A673 (cell line): ENCODE measurements at regions not wholly inside any gene's neighbourhood (a gene's known extent, or its start where the extent isn't known, plus 50 kb on each side); places are given as distances from the start of the nearest gene placed in this dataset.

Source experiments
- CTCF ChIP-seq: fragments of 300-800, 200-600 bp; sonication (generic); conservative IDR thresholded peaks from 2 replicates; pipeline ENCODE4 v1.5.1; 2017; ENCODE audit warnings: low read depth, mild to moderate bottlenecking, antibody characterized with exemption, low read length, moderate library complexity, mixed read lengths
- EZH2 ChIP-seq: fragments of 200-600 bp; sonication (generic); IDR thresholded peaks from 2 replicates; pipeline ENCODE4 v1.6.1; 2017; ENCODE audit warnings: borderline replicate concordance, low read depth, mild to moderate bottlenecking, mixed read lengths, antibody characterized with exemption, low read length; ENCODE audit not compliant: poor library complexity, severe bottlenecking

DNA sequence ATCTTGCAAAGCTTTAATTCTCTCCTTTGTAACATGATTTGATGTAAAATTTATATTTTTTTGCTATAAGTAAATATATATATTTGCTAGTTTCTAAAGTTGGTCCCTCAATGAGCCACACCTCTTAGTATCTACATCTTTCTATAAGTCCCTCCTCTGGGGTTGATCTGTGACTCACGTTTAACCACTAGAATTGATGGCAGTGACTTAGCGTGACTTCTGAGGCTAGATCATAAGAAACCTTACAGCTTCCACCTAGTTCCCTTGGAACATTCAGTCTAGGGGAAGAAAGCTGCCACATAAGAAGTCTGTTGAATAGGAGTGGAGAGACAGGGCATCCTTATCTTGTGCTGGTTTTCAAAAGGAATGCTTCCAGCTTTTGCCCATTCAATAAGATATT, 56.6 kb upstream of the TNIK start:
- no peak for TF ChIP-seq EZH2
- TF ChIP-seq CTCF, result no peak
